ENCODE measurements at regions not wholly inside any gene's neighbourhood (a gene's known extent, or its start where the extent isn't known, plus 50 kb on each side); places are given as distances from the start of the nearest gene placed in this dataset.

GRCh38 chr16:63228259-63228658 lies 1192.0 kb upstream of the CDH8 start:
- TF ChIP-seq ZFX (IDR thresholded peaks at IDR 0.05), result no peak
- TF ChIP-seq CTCF (conservative IDR thresholded peaks at IDR 0.05), result no peak
- no peak overlapping the region for H3K27ac ChIP-seq

- H3K27ac ChIP-seq, result no peak overlapping the region
- TF ChIP-seq ZFX (IDR thresholded peaks at IDR 0.05) (no peak), CTCF (conservative IDR thresholded peaks at IDR 0.05) (no peak)
These were observed 1187.6 kb upstream of the CDH8 start for GRCh38 chr16:63223851-63224250.

- H3K27ac ChIP-seq, result no peak overlapping the region
- TF ChIP-seq CTCF (conservative IDR thresholded peaks at IDR 0.05) (no peak), ZFX (IDR thresholded peaks at IDR 0.05) (no peak)
These were observed 1180.6 kb upstream of the CDH8 start for GRCh38 chr16:63216696-63217423.

- TF ChIP-seq ZFX (IDR thresholded peaks at IDR 0.05) (no peak), CTCF (conservative IDR thresholded peaks at IDR 0.05) (no peak)
- H3K27ac ChIP-seq, result no peak overlapping the region
These were observed 1165.6 kb upstream of the CDH8 start for GRCh38 chr16:63201851-63202250.

- TF ChIP-seq ZFX (IDR thresholded peaks at IDR 0.05) (no peak), CTCF (conservative IDR thresholded peaks at IDR 0.05) (no peak)
- H3K27ac ChIP-seq, result no peak overlapping the region
These were observed 1164.7 kb upstream of the CDH8 start for GRCh38 chr16:63200940-63201339.

GRCh38 chr16:63195336-63195735 lies 1159.1 kb upstream of the CDH8 start:
- H3K27ac ChIP-seq, result no peak overlapping the region
- no peak for TF ChIP-seq CTCF (conservative IDR thresholded peaks at IDR 0.05)
- TF ChIP-seq ZFX (IDR thresholded peaks at IDR 0.05), result no peak

GRCh38 chr16:63192980-63193379 lies 1156.7 kb upstream of the CDH8 start:
- H3K27ac ChIP-seq, result no peak overlapping the region
- TF ChIP-seq CTCF (conservative IDR thresholded peaks at IDR 0.05), result no peak
- TF ChIP-seq ZFX (IDR thresholded peaks at IDR 0.05), result no peak

Data from C4-2B (cell line).